Peyer's patch (tissue), 4 donors: ENCODE measurements at regions not wholly inside any gene's neighbourhood (a gene's known extent, or its start where the extent isn't known, plus 50 kb on each side); places are given as distances from the start of the nearest gene placed in this dataset.

ENCODE experiments used
- DNase-seq, 3 donors: peaks; one replicate each; pipeline ENCODE4 v3.0.0-alpha.2; 2017 to 2019
- H3K27ac ChIP-seq, 4 donors: fragments of 200-600 bp; sonication (generic); one replicate each; pipeline ENCODE4 v1.5.1; 2016 to 2019
- H3K27me3 ChIP-seq, 2 donors: fragments of 200-600 bp; sonication (generic); one replicate each; pipeline ENCODE4 v1.5.1; 2019
- H3K36me3 ChIP-seq, 3 donors: fragments of 200-600 bp; sonication (generic); one replicate each; pipeline ENCODE4 v1.5.1; 2016 to 2019
- H3K4me1 ChIP-seq, 4 donors: fragments of 200-600 bp; sonication (generic); one replicate each; pipeline ENCODE4 v1.5.1; 2016 to 2019
- H3K4me3 ChIP-seq, 4 donors: fragments of 200-600 bp; sonication (generic); 1 replicate in 3 of 4; 2 replicates in 1 of 4; pipeline ENCODE4 v1.5.1; 2016 to 2019; ENCODE audit warnings: mild to moderate bottlenecking in 1 of 4
- H3K9me3 ChIP-seq, 4 donors: fragments of 200-600 bp; sonication (generic); one replicate each; pipeline ENCODE4 v1.5.1; 2016 to 2019; ENCODE audit warnings: mild to moderate bottlenecking in 1 of 4
- CTCF ChIP-seq, 6 experiments: fragments of 450-650 bp in 4 of 6; fragments of 200-600 bp in 2 of 6; sonication (generic) in 1 of 6; IDR thresholded peaks; one replicate each; pipeline ENCODE4 v1.5.1; 2017 to 2019; ENCODE audit warnings: antibody characterized with exemption in 6 of 6, mild to moderate bottlenecking in 3 of 6, moderate library complexity in 1 of 6
- POLR2A ChIP-seq, 2 donors: fragments of 450-650 bp; IDR thresholded peaks; one replicate each; pipeline ENCODE4 v1.5.1; 2017; ENCODE audit warnings: antibody characterized with exemption in 2 of 2, mild to moderate bottlenecking in 2 of 2, moderate library complexity in 2 of 2

GRCh38 chr21:41560661-41561158 lies 52.8 kb upstream of the TMPRSS2 start:
- H3K4me3 ChIP-seq, result no peak overlapping the region
- peak; percentile 48 to 77 for TF ChIP-seq POLR2A (IDR thresholded peaks at IDR 0.05)
- TF ChIP-seq CTCF (IDR thresholded peaks at IDR 0.05), result peak in 3 of 6 experiments; percentile 39 to 60 (median 57)
- DNase-seq, result peak in 2 of 3 donors; percentile 79 to 86
- no peaks in the 10 kb centered on the region for H3K36me3 ChIP-seq
- peaks cover 0 to 41% (median 0%) of the 10 kb centered on the region in 4 donors for H3K4me1 ChIP-seq
- peak overlapping the region in 3 of 4 donors; percentile 72 to 89 (median 88) for H3K27ac ChIP-seq
- H3K27me3 ChIP-seq, result no peaks in the 10 kb centered on the region
- no peaks in the 10 kb centered on the region for H3K9me3 ChIP-seq

GRCh38 chr21:41559658-41560631 lies 52.0 kb upstream of the TMPRSS2 start:
- peaks cover 0 to 40% (median 0%) of the 10 kb centered on the region in 4 donors for H3K4me1 ChIP-seq
- H3K4me3 ChIP-seq, result no peak overlapping the region
- H3K27me3 ChIP-seq, result no peaks in the 10 kb centered on the region
- no peaks in the 10 kb centered on the region for H3K36me3 ChIP-seq
- H3K27ac ChIP-seq, result peak overlapping the region in 3 of 4 donors; percentile 72 to 89 (median 88)
- H3K9me3 ChIP-seq, result no peaks in the 10 kb centered on the region
- TF ChIP-seq POLR2A (IDR thresholded peaks at IDR 0.05), result no peak
- TF ChIP-seq CTCF (IDR thresholded peaks at IDR 0.05), result no peak
- no peak for DNase-seq

- H3K36me3 ChIP-seq, result no peaks in the 10 kb centered on the region
- no peak for TF ChIP-seq POLR2A (IDR thresholded peaks at IDR 0.05)
- no peak for TF ChIP-seq CTCF (IDR thresholded peaks at IDR 0.05)
- peaks cover 0 to 31% (median 0%) of the 10 kb centered on the region in 4 donors for H3K4me1 ChIP-seq
- DNase-seq, result no peak
- no peak overlapping the region for H3K4me3 ChIP-seq
- H3K27ac ChIP-seq, result peak overlapping the region in 2 of 4 donors; percentile 72 to 89
- H3K9me3 ChIP-seq, result no peaks in the 10 kb centered on the region
- H3K27me3 ChIP-seq, result no peaks in the 10 kb centered on the region
Measured at GRCh38 chr21:41558842-41559241, 50.9 kb upstream of the TMPRSS2 start.

GRCh38 chr21:41557884-41558283 lies 49.9 kb upstream of the TMPRSS2 start:
- DNase-seq, result peak in 1 of 3 donors; percentile 74
- Histone ChIP-seq H3K27ac (no peak overlapping the region), H3K27me3 (no peaks in the 10 kb centered on the region), H3K4me3 (no peak overlapping the region), H3K36me3 (no peaks in the 10 kb centered on the region), H3K9me3 (no peaks in the 10 kb centered on the region), H3K4me1 (peaks cover 0 to 25% (median 0%) of the 10 kb centered on the region in 4 donors)
- TF ChIP-seq CTCF (IDR thresholded peaks at IDR 0.05) (no peak), POLR2A (IDR thresholded peaks at IDR 0.05) (no peak)
